Rectal smooth muscle tissue (tissue), 1 donor: ENCODE measurements at regions not wholly inside any gene's neighbourhood (a gene's known extent, or its start where the extent isn't known, plus 50 kb on each side); places are given as distances from the start of the nearest gene placed in this dataset.

Source experiments
- H3K27ac ChIP-seq: one replicate; pipeline ENCODE4 v1.7.0; 2013; ENCODE audit warnings: low read depth, low read length, inconsistent platforms
- H3K27me3 ChIP-seq: one replicate; pipeline ENCODE4 v1.7.0; 2013; ENCODE audit warnings: low read length; ENCODE audit not compliant: control insufficient read depth, insufficient read depth
- H3K36me3 ChIP-seq: one replicate; pipeline ENCODE4 v1.7.0; 2013; ENCODE audit warnings: low read length; ENCODE audit not compliant: control insufficient read depth, insufficient read depth
- H3K4me1 ChIP-seq: one replicate; pipeline ENCODE4 v1.7.0; 2013; ENCODE audit warnings: low read length; ENCODE audit not compliant: control insufficient read depth, insufficient read depth
- H3K4me3 ChIP-seq: one replicate; pipeline ENCODE4 v1.7.0; 2013; ENCODE audit warnings: low read length
- H3K9ac ChIP-seq: one replicate; pipeline ENCODE4 v1.7.0; 2013; ENCODE audit warnings: low read length

- Histone ChIP-seq H3K27ac (no peak overlapping the region), H3K9ac (no peak overlapping the region), H3K4me1 (no peaks in the 10 kb centered on the region), H3K27me3 (no peaks in the 10 kb centered on the region), H3K36me3 (no peaks in the 10 kb centered on the region), H3K4me3 (no peak overlapping the region)
Observed at GRCh38 chr3:106714400-106714799, 662.8 kb upstream of the CCDC54 start.

GRCh38 chr3:106715286-106715685, 662.0 kb upstream of the CCDC54 start:
- Histone ChIP-seq H3K27ac (no peak overlapping the region), H3K4me3 (no peak overlapping the region), H3K36me3 (no peaks in the 10 kb centered on the region), H3K4me1 (no peaks in the 10 kb centered on the region), H3K9ac (no peak overlapping the region), H3K27me3 (no peaks in the 10 kb centered on the region)

GRCh38 chr3:106717178-106717780, 660.0 kb upstream of the CCDC54 start:
- Histone ChIP-seq H3K9ac (no peak overlapping the region), H3K27ac (no peak overlapping the region), H3K4me1 (no peaks in the 10 kb centered on the region), H3K36me3 (no peaks in the 10 kb centered on the region), H3K27me3 (no peaks in the 10 kb centered on the region), H3K4me3 (no peak overlapping the region)

- H3K4me3 ChIP-seq = no peak overlapping the region
- no peaks in the 10 kb centered on the region for H3K27me3 ChIP-seq
- H3K27ac ChIP-seq = no peak overlapping the region
- no peaks in the 10 kb centered on the region for H3K36me3 ChIP-seq
- no peak overlapping the region for H3K9ac ChIP-seq
- H3K4me1 ChIP-seq = no peaks in the 10 kb centered on the region
Observed at GRCh38 chr3:106719077-106719476, 658.2 kb upstream of the CCDC54 start.

- H3K9ac ChIP-seq = no peak overlapping the region
- no peak overlapping the region for H3K4me3 ChIP-seq
- no peaks in the 10 kb centered on the region for H3K4me1 ChIP-seq
- H3K36me3 ChIP-seq = no peaks in the 10 kb centered on the region
- no peak overlapping the region for H3K27ac ChIP-seq
- no peaks in the 10 kb centered on the region for H3K27me3 ChIP-seq
Observed at GRCh38 chr3:106719583-106719982, 657.7 kb upstream of the CCDC54 start.

GRCh38 chr3:106720510-106720909, 656.7 kb upstream of the CCDC54 start:
- Histone ChIP-seq H3K36me3 (no peaks in the 10 kb centered on the region), H3K4me3 (no peak overlapping the region), H3K9ac (no peak overlapping the region), H3K27ac (no peak overlapping the region), H3K27me3 (no peaks in the 10 kb centered on the region), H3K4me1 (no peaks in the 10 kb centered on the region)

- Histone ChIP-seq H3K36me3 (no peaks in the 10 kb centered on the region), H3K9ac (no peak overlapping the region), H3K4me1 (no peaks in the 10 kb centered on the region), H3K27ac (no peak overlapping the region), H3K27me3 (no peaks in the 10 kb centered on the region), H3K4me3 (no peak overlapping the region)
Observed at GRCh38 chr3:106725566-106725965, 651.7 kb upstream of the CCDC54 start.

GRCh38 chr3:106728315-106729098, 648.7 kb upstream of the CCDC54 start:
- no peaks in the 10 kb centered on the region for H3K4me1 ChIP-seq
- no peak overlapping the region for H3K9ac ChIP-seq
- H3K4me3 ChIP-seq = no peak overlapping the region
- H3K27ac ChIP-seq = no peak overlapping the region
- H3K36me3 ChIP-seq = no peaks in the 10 kb centered on the region
- no peaks in the 10 kb centered on the region for H3K27me3 ChIP-seq

GRCh38 chr3:106729481-106729880, 647.8 kb upstream of the CCDC54 start:
- Histone ChIP-seq H3K9ac (no peak overlapping the region), H3K4me1 (no peaks in the 10 kb centered on the region), H3K4me3 (no peak overlapping the region), H3K27me3 (no peaks in the 10 kb centered on the region), H3K27ac (no peak overlapping the region), H3K36me3 (no peaks in the 10 kb centered on the region)

GRCh38 chr3:106731230-106731629, 646.0 kb upstream of the CCDC54 start:
- H3K4me3 ChIP-seq = no peak overlapping the region
- no peak overlapping the region for H3K9ac ChIP-seq
- H3K27ac ChIP-seq = no peak overlapping the region
- H3K36me3 ChIP-seq = no peaks in the 10 kb centered on the region
- no peaks in the 10 kb centered on the region for H3K27me3 ChIP-seq
- no peaks in the 10 kb centered on the region for H3K4me1 ChIP-seq

GRCh38 chr3:106734712-106735111, 642.5 kb upstream of the CCDC54 start:
- no peaks in the 10 kb centered on the region for H3K36me3 ChIP-seq
- no peaks in the 10 kb centered on the region for H3K4me1 ChIP-seq
- H3K27ac ChIP-seq = no peak overlapping the region
- no peaks in the 10 kb centered on the region for H3K27me3 ChIP-seq
- no peak overlapping the region for H3K4me3 ChIP-seq
- no peak overlapping the region for H3K9ac ChIP-seq

- no peak overlapping the region for H3K27ac ChIP-seq
- no peaks in the 10 kb centered on the region for H3K4me1 ChIP-seq
- H3K4me3 ChIP-seq = no peak overlapping the region
- no peaks in the 10 kb centered on the region for H3K27me3 ChIP-seq
- no peaks in the 10 kb centered on the region for H3K36me3 ChIP-seq
- no peak overlapping the region for H3K9ac ChIP-seq
Observed at GRCh38 chr3:106737265-106737664, 640.0 kb upstream of the CCDC54 start.

GRCh38 chr3:106740116-106740515, 637.1 kb upstream of the CCDC54 start:
- H3K4me3 ChIP-seq = no peak overlapping the region
- H3K9ac ChIP-seq = no peak overlapping the region
- no peak overlapping the region for H3K27ac ChIP-seq
- no peaks in the 10 kb centered on the region for H3K36me3 ChIP-seq
- H3K4me1 ChIP-seq = no peaks in the 10 kb centered on the region
- no peaks in the 10 kb centered on the region for H3K27me3 ChIP-seq
